GM12873 (cell line): ENCODE measurements at regions not wholly inside any gene's neighbourhood (a gene's known extent, or its start where the extent isn't known, plus 50 kb on each side); places are given as distances from the start of the nearest gene placed in this dataset.

Source experiments
- CTCF ChIP-seq: IDR thresholded peaks from 2 replicates; pipeline ENCODE4 v1.5.1; 2012; ENCODE audit warnings: low read depth, mild to moderate bottlenecking, moderate library complexity, low read length, control low read depth; ENCODE audit not compliant: insufficient read depth; ENCODE audit errors: missing control alignments

- TF ChIP-seq CTCF: no peak
These were observed 146.5 kb upstream of the C1GALT1 start for GRCh38 chr7:7035851-7036250.

- TF ChIP-seq CTCF: no peak
These were observed 137.5 kb upstream of the C1GALT1 start for GRCh38 chr7:7044806-7045205.

- TF ChIP-seq CTCF: no peak
These were observed 134.1 kb upstream of the C1GALT1 start for GRCh38 chr7:7048213-7048612.

GRCh38 chr7:7051206-7051877, 131.0 kb upstream of the C1GALT1 start:
- TF ChIP-seq CTCF: no peak

GRCh38 chr7:7054252-7054830, 128.0 kb upstream of the C1GALT1 start:
- TF ChIP-seq CTCF: no peak

GRCh38 chr7:7060828-7061599, 121.3 kb upstream of the C1GALT1 start:
- TF ChIP-seq CTCF: no peak

- no peak for TF ChIP-seq CTCF
These were observed 104.4 kb upstream of the C1GALT1 start for GRCh38 chr7:7077945-7078344.
